22Rv1 (cell line): ENCODE measurements at regions not wholly inside any gene's neighbourhood (a gene's known extent, or its start where the extent isn't known, plus 50 kb on each side); places are given as distances from the start of the nearest gene placed in this dataset.

Source experiments
- ZFX ChIP-seq: fragments of 450-650 bp; IDR thresholded peaks from 2 replicates; pipeline ENCODE4 v1.6.1; 2017; ENCODE audit warnings: antibody characterized with exemption, borderline replicate concordance
- TF ChIP-seq, protein P1 (sequence below): fragments of 450-650 bp; IDR thresholded peaks from 2 replicates; pipeline ENCODE4 v1.5.1; 2017; ENCODE audit warnings: mild to moderate bottlenecking

DNA sequence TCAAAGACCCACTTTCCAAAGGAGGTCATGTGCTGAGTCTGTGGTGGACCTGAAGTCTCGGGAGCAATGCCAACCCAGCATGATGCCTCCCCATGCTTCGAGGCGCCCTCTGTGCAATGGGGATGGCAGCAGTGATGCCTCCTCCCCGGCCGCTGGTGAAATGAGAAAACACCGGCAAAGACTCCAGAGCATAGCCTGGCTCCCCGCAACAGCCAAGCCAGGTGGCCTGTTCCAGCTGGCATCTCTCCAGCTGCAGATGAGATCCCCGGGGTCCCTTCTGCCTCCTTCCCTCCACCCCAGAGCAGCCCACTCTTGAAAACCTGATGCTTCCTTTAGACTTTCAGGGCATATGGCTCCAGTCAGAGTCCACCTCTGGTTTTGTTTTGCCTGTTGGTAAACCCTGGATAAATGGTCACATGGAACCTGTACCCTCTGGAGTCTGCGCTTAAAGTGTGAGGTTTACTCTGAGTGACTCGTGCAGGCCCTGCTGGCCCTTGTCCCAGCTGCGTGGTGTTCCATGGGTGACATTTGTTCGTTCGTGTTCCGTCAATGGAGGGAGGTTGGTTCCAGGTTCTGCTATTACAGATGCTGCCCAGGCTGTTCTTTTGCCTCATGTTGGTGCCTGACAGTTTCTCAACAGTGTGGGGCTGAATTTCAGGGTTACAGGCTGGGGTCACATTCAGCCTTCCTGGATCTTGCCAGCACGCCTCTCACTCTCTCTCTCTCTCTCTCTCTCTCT is 181.8 kb upstream of the CIBAR2 start:
- TF ChIP-seq, protein P1, sequence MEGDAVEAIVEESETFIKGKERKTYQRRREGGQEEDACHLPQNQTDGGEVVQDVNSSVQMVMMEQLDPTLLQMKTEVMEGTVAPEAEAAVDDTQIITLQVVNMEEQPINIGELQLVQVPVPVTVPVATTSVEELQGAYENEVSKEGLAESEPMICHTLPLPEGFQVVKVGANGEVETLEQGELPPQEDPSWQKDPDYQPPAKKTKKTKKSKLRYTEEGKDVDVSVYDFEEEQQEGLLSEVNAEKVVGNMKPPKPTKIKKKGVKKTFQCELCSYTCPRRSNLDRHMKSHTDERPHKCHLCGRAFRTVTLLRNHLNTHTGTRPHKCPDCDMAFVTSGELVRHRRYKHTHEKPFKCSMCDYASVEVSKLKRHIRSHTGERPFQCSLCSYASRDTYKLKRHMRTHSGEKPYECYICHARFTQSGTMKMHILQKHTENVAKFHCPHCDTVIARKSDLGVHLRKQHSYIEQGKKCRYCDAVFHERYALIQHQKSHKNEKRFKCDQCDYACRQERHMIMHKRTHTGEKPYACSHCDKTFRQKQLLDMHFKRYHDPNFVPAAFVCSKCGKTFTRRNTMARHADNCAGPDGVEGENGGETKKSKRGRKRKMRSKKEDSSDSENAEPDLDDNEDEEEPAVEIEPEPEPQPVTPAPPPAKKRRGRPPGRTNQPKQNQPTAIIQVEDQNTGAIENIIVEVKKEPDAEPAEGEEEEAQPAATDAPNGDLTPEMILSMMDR = no peak
- no peak for TF ChIP-seq ZFX
